WTC11 (cell line): ENCODE measurements at regions not wholly inside any gene's neighbourhood (a gene's known extent, or its start where the extent isn't known, plus 50 kb on each side); places are given as distances from the start of the nearest gene placed in this dataset.

Source experiments
- ATAC-seq: fragments of 200-7000 bp; cut with Tn5 transposase; 2 replicates; pipeline ENCODE4 v1.10.0; 2021; ENCODE audit warnings: mild to moderate bottlenecking, moderate library complexity
- CTCF ChIA-PET: fragments of 300-600 bp; sonication (Branson Sonifier 250); formaldehyde crosslinking; loops from one replicate; lab custom pipeline; 2021; ENCODE audit warnings: antibody characterized with exemption; lab: Charles Lee
- POLR2A ChIA-PET: fragments of 350-600 bp; sonication (Branson Sonifier 250); formaldehyde crosslinking; loops from one replicate; lab custom pipeline; 2021; ENCODE audit warnings: antibody characterized with exemption; lab: Charles Lee
- DNase-seq: peaks from one replicate; pipeline ENCODE4 v3.0.0; 2021; ENCODE audit warnings: low spot score
- H3K27ac Mint-ChIP-seq: 2 replicates; pipeline ENCODE4 v1.8.0; 2021; ENCODE audit warnings: mixed read lengths
- H3K27me3 Mint-ChIP-seq: 2 replicates; pipeline ENCODE4 v1.8.0; 2021; ENCODE audit warnings: low read depth, mild to moderate bottlenecking, moderate library complexity, mixed read lengths
- H3K36me3 Mint-ChIP-seq: 2 replicates; pipeline ENCODE4 v1.8.0; 2021; ENCODE audit warnings: mixed read lengths
- H3K4me1 Mint-ChIP-seq: 2 replicates; pipeline ENCODE4 v1.8.0; 2022; ENCODE audit warnings: mixed read lengths
- H3K4me3 Mint-ChIP-seq: 2 replicates; pipeline ENCODE4 v1.8.0; 2021; ENCODE audit warnings: mild to moderate bottlenecking, moderate library complexity, mixed read lengths
- H3K9me3 Mint-ChIP-seq: 2 replicates; pipeline ENCODE4 v1.8.0; 2021; ENCODE audit warnings: mixed read lengths
- ATF3 ChIP-seq: sonication (generic); formaldehyde crosslinking; conservative IDR thresholded peaks from 2 replicates; pipeline ENCODE4 v1.8.1; 2022; ENCODE audit warnings: mild to moderate bottlenecking, missing genetic modification reagents
- CBFB ChIP-seq: sonication (generic); formaldehyde crosslinking; IDR thresholded peaks from 2 replicates; pipeline ENCODE4 v1.8.1; 2022; ENCODE audit warnings: mild to moderate bottlenecking, low read depth, missing genetic modification reagents
- CREB1 ChIP-seq: sonication (generic); formaldehyde crosslinking; IDR thresholded peaks from 2 replicates; pipeline ENCODE4 v1.8.0; 2023; ENCODE audit warnings: mild to moderate bottlenecking, missing genetic modification reagents
- GTF2I ChIP-seq: fragments of 250-450 bp; sonication (Bioruptor Pico); conservative IDR thresholded peaks from 2 replicates; pipeline ENCODE4 v1.4.0; 2021; ENCODE audit warnings: mild to moderate bottlenecking
- NFE2L1 ChIP-seq: sonication (generic); formaldehyde crosslinking; IDR thresholded peaks from 2 replicates; pipeline ENCODE4 v1.8.1; 2023; ENCODE audit warnings: missing genetic modification reagents
- NFYB ChIP-seq: sonication (generic); formaldehyde crosslinking; conservative IDR thresholded peaks from 2 replicates; pipeline ENCODE4 v1.8.0; 2022; ENCODE audit warnings: low read depth, missing genetic modification reagents
- RORB ChIP-seq: fragments of 250-450 bp; sonication (Bioruptor Pico); IDR thresholded peaks from 2 replicates; pipeline ENCODE4 v1.9.0; 2021; ENCODE audit warnings: mild to moderate bottlenecking
- SMAD4 ChIP-seq: sonication (generic); formaldehyde crosslinking; IDR thresholded peaks from 2 replicates; pipeline ENCODE4 v1.8.0; 2022; ENCODE audit warnings: mild to moderate bottlenecking, missing genetic modification reagents
- TP53 ChIP-seq: sonication (generic); formaldehyde crosslinking; IDR thresholded peaks from 2 replicates; pipeline ENCODE4 v1.8.1; 2023; ENCODE audit warnings: mild to moderate bottlenecking, missing genetic modification reagents
- ZNF219 ChIP-seq: sonication (generic); formaldehyde crosslinking; IDR thresholded peaks from 2 replicates; pipeline ENCODE4 v1.8.0; 2023; ENCODE audit warnings: missing genetic modification reagents, mild to moderate bottlenecking, borderline replicate concordance
- ZNF396 ChIP-seq: fragments of 250-450 bp; sonication (Bioruptor Pico); IDR thresholded peaks from 2 replicates; pipeline ENCODE4 v1.8.0; 2021; ENCODE audit warnings: mild to moderate bottlenecking, moderate library complexity, borderline replicate concordance
- ZNF423 ChIP-seq: fragments of 250-450 bp; sonication (Bioruptor Pico); IDR thresholded peaks from 2 replicates; pipeline ENCODE4 v2.1.2; 2022; ENCODE audit warnings: mild to moderate bottlenecking, moderate library complexity
- TF ChIP-seq, protein P1 (sequence below): sonication (generic); formaldehyde crosslinking; IDR thresholded peaks from 2 replicates; pipeline ENCODE4 v1.8.0; 2023; ENCODE audit warnings: mild to moderate bottlenecking, missing genetic modification reagents
- TF ChIP-seq, protein P2 (sequence below): fragments of 200-600 bp; IDR thresholded peaks from 2 replicates; pipeline ENCODE4 v1.8.0; 2022; ENCODE audit warnings: antibody characterized with exemption
- TF ChIP-seq, protein P3 (sequence below): sonication (generic); formaldehyde crosslinking; IDR thresholded peaks from 2 replicates; pipeline ENCODE4 v1.8.1; 2023; ENCODE audit warnings: mild to moderate bottlenecking, moderate library complexity, missing genetic modification reagents
- TF ChIP-seq, protein P4 (sequence below): sonication (generic); formaldehyde crosslinking; IDR thresholded peaks from 2 replicates; pipeline ENCODE4 v1.8.1; 2023; ENCODE audit warnings: mild to moderate bottlenecking, missing genetic modification reagents, moderate library complexity
- TF ChIP-seq, protein P5 (sequence below): sonication (generic); formaldehyde crosslinking; IDR thresholded peaks from 2 replicates; pipeline ENCODE4 v1.8.0; 2022; ENCODE audit warnings: mild to moderate bottlenecking, missing genetic modification reagents
- TF ChIP-seq, protein P6 (sequence below): sonication (generic); formaldehyde crosslinking; IDR thresholded peaks from 2 replicates; pipeline ENCODE4 v1.8.0; 2023; ENCODE audit warnings: missing genetic modification reagents, mild to moderate bottlenecking, borderline replicate concordance
- TF ChIP-seq, protein P7 (sequence below): sonication (generic); formaldehyde crosslinking; IDR thresholded peaks from 2 replicates; pipeline ENCODE4 v1.8.1; 2022; ENCODE audit warnings: mild to moderate bottlenecking, moderate library complexity, missing genetic modification reagents

DNA sequence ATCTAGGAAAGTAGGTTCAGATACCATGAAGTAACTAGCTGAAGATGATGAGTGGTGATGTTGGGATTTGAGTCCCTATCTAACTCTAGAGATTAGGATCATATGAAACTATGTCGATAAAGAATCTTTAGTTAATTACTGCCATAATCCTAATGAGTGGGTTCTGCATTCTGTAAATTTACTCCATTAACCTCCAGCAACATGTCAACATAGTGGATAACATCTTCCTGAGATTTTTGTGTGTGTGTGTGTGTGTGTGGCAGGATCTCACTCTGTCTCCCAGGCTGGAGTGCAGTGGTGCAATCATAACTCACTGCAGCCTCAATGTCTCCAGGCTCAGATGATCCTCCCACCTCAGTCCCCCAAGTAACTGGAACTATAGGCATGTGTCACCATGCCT, 272.9 kb upstream of the DPH6 start:
- H3K9me3 Mint-ChIP-seq: no peaks in the 10 kb centered on the region
- ATAC-seq: no peak
- TF ChIP-seq TP53 (no peak), ZNF396 (no peak)
- TF ChIP-seq, protein P1, sequence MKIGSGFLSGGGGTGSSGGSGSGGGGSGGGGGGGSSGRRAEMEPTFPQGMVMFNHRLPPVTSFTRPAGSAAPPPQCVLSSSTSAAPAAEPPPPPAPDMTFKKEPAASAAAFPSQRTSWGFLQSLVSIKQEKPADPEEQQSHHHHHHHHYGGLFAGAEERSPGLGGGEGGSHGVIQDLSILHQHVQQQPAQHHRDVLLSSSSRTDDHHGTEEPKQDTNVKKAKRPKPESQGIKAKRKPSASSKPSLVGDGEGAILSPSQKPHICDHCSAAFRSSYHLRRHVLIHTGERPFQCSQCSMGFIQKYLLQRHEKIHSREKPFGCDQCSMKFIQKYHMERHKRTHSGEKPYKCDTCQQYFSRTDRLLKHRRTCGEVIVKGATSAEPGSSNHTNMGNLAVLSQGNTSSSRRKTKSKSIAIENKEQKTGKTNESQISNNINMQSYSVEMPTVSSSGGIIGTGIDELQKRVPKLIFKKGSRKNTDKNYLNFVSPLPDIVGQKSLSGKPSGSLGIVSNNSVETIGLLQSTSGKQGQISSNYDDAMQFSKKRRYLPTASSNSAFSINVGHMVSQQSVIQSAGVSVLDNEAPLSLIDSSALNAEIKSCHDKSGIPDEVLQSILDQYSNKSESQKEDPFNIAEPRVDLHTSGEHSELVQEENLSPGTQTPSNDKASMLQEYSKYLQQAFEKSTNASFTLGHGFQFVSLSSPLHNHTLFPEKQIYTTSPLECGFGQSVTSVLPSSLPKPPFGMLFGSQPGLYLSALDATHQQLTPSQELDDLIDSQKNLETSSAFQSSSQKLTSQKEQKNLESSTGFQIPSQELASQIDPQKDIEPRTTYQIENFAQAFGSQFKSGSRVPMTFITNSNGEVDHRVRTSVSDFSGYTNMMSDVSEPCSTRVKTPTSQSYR: no peak
- TF ChIP-seq, all 79 proteins: peak for 0
- H3K4me3 Mint-ChIP-seq: no peak overlapping the region
- H3K36me3 Mint-ChIP-seq: no peaks in the 10 kb centered on the region
- H3K4me1 Mint-ChIP-seq: no peaks in the 10 kb centered on the region
- ChIA-PET POLR2A (no interaction called here), CTCF (no interaction called here)
- DNase-seq: no peak
- no peaks in the 10 kb centered on the region for H3K27me3 Mint-ChIP-seq
- no peak overlapping the region for H3K27ac Mint-ChIP-seq

DNA sequence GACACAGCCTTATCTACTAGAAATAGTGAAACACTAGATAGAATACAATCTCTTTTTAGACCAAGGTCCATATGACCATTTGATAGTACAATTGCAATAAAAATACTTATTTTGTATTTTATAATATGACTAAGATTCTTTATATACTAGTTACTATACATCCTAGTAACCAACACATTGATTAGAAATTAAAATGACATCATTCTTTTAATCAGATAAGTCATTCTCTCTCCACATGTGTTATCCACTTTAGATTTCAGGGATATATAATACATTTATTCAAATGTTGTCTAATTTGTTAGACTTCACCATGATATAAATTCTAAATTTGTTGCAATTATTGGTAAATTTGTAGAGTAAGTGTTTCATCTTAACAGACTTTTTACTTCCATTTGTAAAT, 276.2 kb upstream of the DPH6 start:
- Mint-ChIP-seq H3K27ac (no peak overlapping the region), H3K36me3 (no peaks in the 10 kb centered on the region)
- ATAC-seq: no peak
- TF ChIP-seq ZNF423 (CRISPR knock-in tag) (no peak), TP53 (no peak), GTF2I (CRISPR knock-in tag) (no peak), SMAD4 (CRISPR knock-in tag) (no peak), ZNF219 (CRISPR knock-in tag) (no peak), NFYB (CRISPR knock-in tag) (no peak), CREB1 (CRISPR knock-in tag) (no peak), CBFB (CRISPR knock-in tag) (no peak), RORB (CRISPR knock-in tag) (no peak), ATF3 (no peak), NFE2L1 (no peak)
- TF ChIP-seq, protein P2, sequence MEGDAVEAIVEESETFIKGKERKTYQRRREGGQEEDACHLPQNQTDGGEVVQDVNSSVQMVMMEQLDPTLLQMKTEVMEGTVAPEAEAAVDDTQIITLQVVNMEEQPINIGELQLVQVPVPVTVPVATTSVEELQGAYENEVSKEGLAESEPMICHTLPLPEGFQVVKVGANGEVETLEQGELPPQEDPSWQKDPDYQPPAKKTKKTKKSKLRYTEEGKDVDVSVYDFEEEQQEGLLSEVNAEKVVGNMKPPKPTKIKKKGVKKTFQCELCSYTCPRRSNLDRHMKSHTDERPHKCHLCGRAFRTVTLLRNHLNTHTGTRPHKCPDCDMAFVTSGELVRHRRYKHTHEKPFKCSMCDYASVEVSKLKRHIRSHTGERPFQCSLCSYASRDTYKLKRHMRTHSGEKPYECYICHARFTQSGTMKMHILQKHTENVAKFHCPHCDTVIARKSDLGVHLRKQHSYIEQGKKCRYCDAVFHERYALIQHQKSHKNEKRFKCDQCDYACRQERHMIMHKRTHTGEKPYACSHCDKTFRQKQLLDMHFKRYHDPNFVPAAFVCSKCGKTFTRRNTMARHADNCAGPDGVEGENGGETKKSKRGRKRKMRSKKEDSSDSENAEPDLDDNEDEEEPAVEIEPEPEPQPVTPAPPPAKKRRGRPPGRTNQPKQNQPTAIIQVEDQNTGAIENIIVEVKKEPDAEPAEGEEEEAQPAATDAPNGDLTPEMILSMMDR: no peak
- TF ChIP-seq, protein P3, sequence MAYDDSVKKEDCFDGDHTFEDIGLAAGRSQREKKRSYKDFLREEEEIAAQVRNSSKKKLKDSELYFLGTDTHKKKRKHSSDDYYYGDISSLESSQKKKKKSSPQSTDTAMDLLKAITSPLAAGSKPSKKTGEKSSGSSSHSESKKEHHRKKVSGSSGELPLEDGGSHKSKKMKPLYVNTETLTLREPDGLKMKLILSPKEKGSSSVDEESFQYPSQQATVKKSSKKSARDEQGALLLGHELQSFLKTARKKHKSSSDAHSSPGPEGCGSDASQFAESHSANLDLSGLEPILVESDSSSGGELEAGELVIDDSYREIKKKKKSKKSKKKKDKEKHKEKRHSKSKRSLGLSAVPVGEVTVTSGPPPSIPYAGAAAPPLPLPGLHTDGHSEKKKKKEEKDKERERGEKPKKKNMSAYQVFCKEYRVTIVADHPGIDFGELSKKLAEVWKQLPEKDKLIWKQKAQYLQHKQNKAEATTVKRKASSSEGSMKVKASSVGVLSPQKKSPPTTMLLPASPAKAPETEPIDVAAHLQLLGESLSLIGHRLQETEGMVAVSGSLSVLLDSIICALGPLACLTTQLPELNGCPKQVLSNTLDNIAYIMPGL (CRISPR knock-in tag): no peak
- TF ChIP-seq, protein P4, sequence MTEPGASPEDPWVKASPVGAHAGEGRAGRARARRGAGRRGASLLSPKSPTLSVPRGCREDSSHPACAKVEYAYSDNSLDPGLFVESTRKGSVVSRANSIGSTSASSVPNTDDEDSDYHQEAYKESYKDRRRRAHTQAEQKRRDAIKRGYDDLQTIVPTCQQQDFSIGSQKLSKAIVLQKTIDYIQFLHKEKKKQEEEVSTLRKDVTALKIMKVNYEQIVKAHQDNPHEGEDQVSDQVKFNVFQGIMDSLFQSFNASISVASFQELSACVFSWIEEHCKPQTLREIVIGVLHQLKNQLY (CRISPR knock-in tag): no peak
- TF ChIP-seq, protein P5, sequence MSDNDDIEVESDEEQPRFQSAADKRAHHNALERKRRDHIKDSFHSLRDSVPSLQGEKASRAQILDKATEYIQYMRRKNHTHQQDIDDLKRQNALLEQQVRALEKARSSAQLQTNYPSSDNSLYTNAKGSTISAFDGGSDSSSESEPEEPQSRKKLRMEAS (CRISPR knock-in tag): no peak
- TF ChIP-seq, protein P6, sequence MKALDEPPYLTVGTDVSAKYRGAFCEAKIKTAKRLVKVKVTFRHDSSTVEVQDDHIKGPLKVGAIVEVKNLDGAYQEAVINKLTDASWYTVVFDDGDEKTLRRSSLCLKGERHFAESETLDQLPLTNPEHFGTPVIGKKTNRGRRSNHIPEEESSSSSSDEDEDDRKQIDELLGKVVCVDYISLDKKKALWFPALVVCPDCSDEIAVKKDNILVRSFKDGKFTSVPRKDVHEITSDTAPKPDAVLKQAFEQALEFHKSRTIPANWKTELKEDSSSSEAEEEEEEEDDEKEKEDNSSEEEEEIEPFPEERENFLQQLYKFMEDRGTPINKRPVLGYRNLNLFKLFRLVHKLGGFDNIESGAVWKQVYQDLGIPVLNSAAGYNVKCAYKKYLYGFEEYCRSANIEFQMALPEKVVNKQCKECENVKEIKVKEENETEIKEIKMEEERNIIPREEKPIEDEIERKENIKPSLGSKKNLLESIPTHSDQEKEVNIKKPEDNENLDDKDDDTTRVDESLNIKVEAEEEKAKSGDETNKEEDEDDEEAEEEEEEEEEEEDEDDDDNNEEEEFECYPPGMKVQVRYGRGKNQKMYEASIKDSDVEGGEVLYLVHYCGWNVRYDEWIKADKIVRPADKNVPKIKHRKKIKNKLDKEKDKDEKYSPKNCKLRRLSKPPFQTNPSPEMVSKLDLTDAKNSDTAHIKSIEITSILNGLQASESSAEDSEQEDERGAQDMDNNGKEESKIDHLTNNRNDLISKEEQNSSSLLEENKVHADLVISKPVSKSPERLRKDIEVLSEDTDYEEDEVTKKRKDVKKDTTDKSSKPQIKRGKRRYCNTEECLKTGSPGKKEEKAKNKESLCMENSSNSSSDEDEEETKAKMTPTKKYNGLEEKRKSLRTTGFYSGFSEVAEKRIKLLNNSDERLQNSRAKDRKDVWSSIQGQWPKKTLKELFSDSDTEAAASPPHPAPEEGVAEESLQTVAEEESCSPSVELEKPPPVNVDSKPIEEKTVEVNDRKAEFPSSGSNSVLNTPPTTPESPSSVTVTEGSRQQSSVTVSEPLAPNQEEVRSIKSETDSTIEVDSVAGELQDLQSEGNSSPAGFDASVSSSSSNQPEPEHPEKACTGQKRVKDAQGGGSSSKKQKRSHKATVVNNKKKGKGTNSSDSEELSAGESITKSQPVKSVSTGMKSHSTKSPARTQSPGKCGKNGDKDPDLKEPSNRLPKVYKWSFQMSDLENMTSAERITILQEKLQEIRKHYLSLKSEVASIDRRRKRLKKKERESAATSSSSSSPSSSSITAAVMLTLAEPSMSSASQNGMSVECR (CRISPR knock-in tag): no peak
- TF ChIP-seq, protein P7, sequence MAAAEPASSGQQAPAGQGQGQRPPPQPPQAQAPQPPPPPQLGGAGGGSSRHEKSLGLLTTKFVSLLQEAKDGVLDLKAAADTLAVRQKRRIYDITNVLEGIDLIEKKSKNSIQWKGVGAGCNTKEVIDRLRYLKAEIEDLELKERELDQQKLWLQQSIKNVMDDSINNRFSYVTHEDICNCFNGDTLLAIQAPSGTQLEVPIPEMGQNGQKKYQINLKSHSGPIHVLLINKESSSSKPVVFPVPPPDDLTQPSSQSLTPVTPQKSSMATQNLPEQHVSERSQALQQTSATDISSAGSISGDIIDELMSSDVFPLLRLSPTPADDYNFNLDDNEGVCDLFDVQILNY (CRISPR knock-in tag): no peak
- TF ChIP-seq, all 79 proteins: peak for 0
- no peaks in the 10 kb centered on the region for H3K9me3 Mint-ChIP-seq
- no peaks in the 10 kb centered on the region for H3K27me3 Mint-ChIP-seq
- ChIA-PET POLR2A (no interaction called here), CTCF (no interaction called here)
- DNase-seq: no peak
- H3K4me3 Mint-ChIP-seq: no peak overlapping the region
- H3K4me1 Mint-ChIP-seq: no peaks in the 10 kb centered on the region
